Endothelial cell of umbilical vein (primary cell): ENCODE measurements at regions not wholly inside any gene's neighbourhood (a gene's known extent, or its start where the extent isn't known, plus 50 kb on each side); places are given as distances from the start of the nearest gene placed in this dataset.
"Not testable (repeated sequence)": the region's sequence is repeated elsewhere in the genome, so short reads cannot be mapped to it uniquely, and the experiment has no call there.

Experiments used
- CTCF ChIP-seq, 2 donors: IDR thresholded peaks; 1 replicate in 1 of 2; 2 replicates in 1 of 2; pipeline ENCODE4 v1.5.1; 2011; ENCODE audit warnings: low read length in 2 of 2, mild to moderate bottlenecking in 2 of 2, moderate library complexity in 2 of 2, control low read depth in 1 of 2, inconsistent platforms in 1 of 2, low read depth in 1 of 2; ENCODE audit not compliant: insufficient read depth in 1 of 2; ENCODE audit errors: extremely low read depth in 1 of 2
- JUN ChIP-seq: IDR thresholded peaks from 2 replicates; pipeline ENCODE4 v1.6.1; 2011; ENCODE audit warnings: borderline replicate concordance, low read depth; ENCODE audit not compliant: insufficient read length, insufficient read depth
- MAX ChIP-seq: IDR thresholded peaks from 2 replicates; pipeline ENCODE4 v1.6.1; 2011; ENCODE audit not compliant: insufficient read depth, insufficient read length
- POLR2AphosphoS5 ChIP-seq: IDR thresholded peaks from 2 replicates; pipeline ENCODE4 v1.6.1; 2012; ENCODE audit warnings: low read depth, mild to moderate bottlenecking, control low read depth, low read length, moderate library complexity; ENCODE audit not compliant: insufficient read depth

GRCh38 chr15:19964480-19964879, 577.1 kb downstream of the GOLGA6L6 start:
- not testable (repeated sequence) for TF ChIP-seq POLR2AphosphoS5; MAX; CTCF (IDR thresholded peaks at IDR 0.05; ENCODE audit: extremely low read depth in 1 of 2, insufficient read depth in 1 of 2, low read depth in 1 of 2, low read length in 2 of 2); JUN
